GM13977 (cell line): ENCODE measurements at regions not wholly inside any gene's neighbourhood (a gene's known extent, or its start where the extent isn't known, plus 50 kb on each side); places are given as distances from the start of the nearest gene placed in this dataset.

Source experiments
- DNase-seq: peaks from one replicate; pipeline ENCODE4 v3.0.0; 2012; ENCODE audit warnings: low spot score
- in situ Hi-C: fragments of 300-500 bp; cut with MboI; formaldehyde crosslinking; loops from one replicate; pipeline ENCODE4 v1.12.0; 2022; ENCODE audit warnings: low sequenced_read_pairs, low pct_unique_long_range_greater_than_20kb, mixed read lengths, inconsistent platforms; ENCODE audit not compliant: unreplicated experiment
- TF ChIP-seq, protein P1 (sequence below): IDR thresholded peaks from 2 replicates; pipeline ENCODE4 v1.5.1; 2012; ENCODE audit warnings: mild to moderate bottlenecking, control low read depth; ENCODE audit not compliant: insufficient read depth; ENCODE audit errors: extremely low read depth, missing control alignments

DNA sequence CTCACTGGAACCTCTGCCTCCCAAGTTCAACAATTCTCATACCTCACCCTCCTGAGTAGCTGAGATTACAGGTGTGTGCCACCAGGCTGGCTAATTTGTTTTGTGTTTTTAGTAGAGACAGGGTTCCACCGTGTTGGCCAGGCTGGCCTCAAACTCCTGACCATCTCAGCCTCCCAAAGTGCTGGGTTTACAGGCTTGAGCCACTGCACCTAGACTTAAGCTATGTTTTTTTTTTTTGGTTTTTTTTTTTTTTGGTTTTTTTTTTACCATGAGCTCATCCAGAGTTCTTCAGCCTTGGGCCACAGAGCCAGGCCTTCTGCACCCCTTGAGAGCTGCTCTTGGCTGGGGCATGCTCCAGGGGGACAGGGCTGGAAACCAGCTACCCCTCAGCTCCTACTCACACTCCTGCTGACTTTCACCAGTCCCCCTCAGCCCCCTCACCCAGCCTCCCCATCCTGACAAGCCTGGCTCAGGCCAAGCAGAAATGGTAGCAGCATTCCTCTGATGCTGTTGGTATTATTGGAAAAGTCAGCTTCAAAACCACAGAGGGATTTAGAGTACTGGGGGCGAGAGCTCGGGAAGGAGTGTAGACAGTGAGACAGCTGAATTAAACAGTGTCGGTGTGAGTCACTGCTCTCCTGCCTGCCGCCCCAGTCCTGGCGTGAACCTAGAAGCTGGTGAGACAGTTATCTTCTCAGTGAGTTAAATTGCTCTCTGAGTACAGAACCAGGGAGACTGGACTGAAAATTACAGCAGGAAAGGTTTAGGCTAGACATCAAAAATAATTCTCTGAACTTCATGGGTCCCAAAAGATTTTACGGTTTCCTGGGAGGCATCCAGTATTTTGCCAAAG, 63.7 kb downstream of the NAV1 start:
- in situ Hi-C loops = no loop called here
- TF ChIP-seq, protein P1, sequence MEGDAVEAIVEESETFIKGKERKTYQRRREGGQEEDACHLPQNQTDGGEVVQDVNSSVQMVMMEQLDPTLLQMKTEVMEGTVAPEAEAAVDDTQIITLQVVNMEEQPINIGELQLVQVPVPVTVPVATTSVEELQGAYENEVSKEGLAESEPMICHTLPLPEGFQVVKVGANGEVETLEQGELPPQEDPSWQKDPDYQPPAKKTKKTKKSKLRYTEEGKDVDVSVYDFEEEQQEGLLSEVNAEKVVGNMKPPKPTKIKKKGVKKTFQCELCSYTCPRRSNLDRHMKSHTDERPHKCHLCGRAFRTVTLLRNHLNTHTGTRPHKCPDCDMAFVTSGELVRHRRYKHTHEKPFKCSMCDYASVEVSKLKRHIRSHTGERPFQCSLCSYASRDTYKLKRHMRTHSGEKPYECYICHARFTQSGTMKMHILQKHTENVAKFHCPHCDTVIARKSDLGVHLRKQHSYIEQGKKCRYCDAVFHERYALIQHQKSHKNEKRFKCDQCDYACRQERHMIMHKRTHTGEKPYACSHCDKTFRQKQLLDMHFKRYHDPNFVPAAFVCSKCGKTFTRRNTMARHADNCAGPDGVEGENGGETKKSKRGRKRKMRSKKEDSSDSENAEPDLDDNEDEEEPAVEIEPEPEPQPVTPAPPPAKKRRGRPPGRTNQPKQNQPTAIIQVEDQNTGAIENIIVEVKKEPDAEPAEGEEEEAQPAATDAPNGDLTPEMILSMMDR = no peak
- DNase-seq = no peak

DNA sequence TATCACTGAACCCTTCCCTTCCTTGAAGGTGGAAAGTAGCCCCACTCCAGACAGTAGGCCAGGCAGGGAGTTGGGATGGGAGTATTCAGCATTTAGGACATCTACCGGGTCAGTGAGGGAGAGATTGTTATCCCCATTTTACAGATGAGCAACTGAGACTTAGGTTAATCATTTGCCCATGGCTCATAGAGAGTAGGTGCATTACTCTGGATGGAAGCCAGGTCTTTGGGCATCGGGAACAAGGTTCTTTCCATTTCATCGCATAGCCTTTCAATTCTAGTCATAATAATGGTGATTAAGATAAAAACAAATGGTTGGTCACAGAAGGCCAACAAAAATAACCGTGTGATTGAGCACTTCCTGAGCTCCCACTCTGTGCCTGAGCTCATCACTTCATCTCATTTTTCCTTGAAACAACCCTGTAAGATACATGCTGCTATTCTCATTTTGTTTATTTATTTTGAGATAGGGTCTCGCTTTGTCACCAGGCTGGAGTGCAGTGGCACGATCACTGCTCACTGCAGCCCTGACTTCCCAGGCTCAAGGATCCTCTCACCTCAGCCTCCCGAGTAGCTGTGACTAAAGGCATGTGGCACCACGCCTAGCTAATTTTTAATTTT, 64.8 kb downstream of the NAV1 start:
- in situ Hi-C loops = no loop called here
- TF ChIP-seq, protein P1 = no peak
- DNase-seq = no peak

DNA sequence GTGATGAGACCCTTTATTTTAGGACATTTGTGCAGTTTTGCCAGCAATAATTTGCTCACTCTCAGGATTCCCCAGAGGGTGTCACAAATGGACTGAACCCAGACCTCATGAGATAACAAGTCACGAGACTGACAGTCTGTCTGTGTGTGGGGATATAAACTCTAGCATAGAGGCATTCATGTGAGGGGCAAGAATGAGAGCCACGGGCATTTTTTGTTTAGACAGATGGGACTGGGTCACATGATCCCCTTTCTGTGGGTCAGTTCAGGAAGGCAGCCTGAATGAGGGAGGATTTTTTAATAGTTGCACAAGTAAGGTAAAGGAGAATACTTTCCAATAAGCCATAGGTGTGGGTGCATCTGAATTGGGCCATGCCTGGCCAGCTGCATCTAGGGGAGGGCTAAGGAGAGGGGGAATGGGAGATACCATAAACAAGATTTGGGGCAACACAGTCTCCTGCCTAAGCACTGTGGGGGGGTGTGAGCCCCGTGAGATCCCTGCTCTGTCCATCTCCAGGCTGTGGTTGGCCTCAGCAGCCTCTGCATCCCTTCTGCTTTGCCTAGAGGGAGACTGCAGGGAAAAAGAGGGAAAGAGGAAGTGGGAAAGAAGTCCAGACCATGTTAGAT, 66.6 kb downstream of the NAV1 start:
- in situ Hi-C loops = no loop called here
- TF ChIP-seq, protein P1 = no peak
- no peak for DNase-seq

DNA sequence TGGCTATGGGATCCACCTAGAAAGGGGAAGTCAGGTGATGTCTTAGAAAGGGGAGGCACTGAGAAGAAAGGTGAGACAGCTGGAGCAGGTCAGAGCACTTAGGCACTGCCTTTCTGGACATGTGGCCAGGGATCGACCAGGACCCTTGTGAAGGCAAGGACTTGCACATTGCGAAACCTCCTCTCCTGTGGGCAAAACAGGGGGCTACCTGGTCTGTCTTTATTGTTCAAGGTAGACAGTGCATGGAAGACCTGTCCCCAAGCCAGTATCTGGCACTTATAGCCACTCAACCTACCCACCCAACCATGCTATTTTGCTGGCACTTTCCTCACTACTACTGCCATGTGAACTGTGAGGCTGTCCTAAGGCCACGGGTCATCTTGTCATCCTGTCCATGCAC, 67.2 kb downstream of the NAV1 start:
- TF ChIP-seq, protein P1 = no peak
- in situ Hi-C loops = no loop called here
- DNase-seq = no peak

DNA sequence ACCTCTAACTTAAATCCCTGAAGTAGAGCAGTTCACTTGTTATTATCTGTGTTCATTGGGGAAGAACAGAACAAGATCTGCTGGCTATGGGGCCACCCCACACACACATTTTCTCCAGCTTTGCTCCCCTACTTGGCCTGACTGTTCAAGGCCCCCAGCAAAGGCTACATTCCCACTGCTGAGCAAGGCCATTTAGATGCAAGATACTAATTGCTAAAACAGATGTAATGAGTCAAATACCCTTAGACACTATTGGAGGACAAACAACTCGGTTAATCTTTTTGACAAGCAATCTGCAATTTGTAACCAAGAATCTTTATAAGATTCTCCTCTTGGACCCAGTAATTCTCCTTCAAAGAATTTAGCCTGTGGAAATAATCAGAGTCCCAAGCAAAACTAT, 67.7 kb downstream of the NAV1 start:
- in situ Hi-C loops = no loop called here
- DNase-seq = no peak
- TF ChIP-seq, protein P1 = no peak

DNA sequence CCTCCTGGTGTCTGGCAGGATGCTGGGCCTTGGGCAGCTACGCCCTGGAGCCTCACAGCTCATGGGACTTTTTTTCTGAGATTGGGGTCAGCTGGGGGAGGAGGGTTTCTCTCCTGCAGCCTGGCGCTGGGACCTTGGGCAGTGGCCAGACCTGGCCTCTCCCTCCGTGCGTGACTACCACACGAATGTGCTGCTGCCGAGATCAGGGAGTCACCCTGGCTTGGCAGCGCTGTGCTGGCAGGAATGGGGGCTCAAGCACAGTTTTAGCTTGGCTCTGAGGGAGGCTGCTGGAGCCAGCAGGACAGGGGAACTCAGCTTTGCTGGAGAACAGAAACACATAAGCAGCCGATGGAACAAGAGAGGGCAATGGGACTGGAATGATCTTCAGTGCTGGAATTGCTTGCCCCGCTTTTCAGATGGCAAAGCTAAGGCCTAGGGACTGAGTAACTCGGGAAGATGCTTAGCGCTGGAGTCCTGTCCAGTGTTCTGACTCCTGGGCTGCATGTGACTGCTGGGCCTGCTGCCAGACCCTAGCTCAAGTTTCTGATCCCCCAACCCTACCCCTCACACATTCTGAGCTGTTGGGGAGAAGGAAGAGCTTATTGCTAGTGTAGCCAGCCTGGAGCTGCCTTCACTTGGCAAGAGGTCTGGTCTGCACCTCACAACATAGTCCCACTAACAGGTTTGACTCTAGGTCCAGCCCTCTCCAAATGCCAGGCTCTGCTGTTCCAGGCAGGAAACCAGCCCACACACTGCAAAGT, 69.9 kb downstream of the NAV1 start:
- in situ Hi-C loops = no loop called here
- TF ChIP-seq, protein P1 = no peak
- no peak for DNase-seq
